HG03571 (cell line): ENCODE measurements at regions not wholly inside any gene's neighbourhood (a gene's known extent, or its start where the extent isn't known, plus 50 kb on each side); places are given as distances from the start of the nearest gene placed in this dataset.

Experiments
- ATAC-seq: cut with Tn5 transposase; IDR thresholded peaks from one replicate; pipeline ENCODE4 v1.9.1; 2021; ENCODE audit not compliant: unreplicated experiment

- no peak for ATAC-seq
Measured at GRCh38 chr18:44123743-44124142, 556.9 kb upstream of the SETBP1 start.

- ATAC-seq = no peak
Measured at GRCh38 chr18:44125446-44125845, 555.2 kb upstream of the SETBP1 start.

GRCh38 chr18:44126598-44126997 is 554.1 kb upstream of the SETBP1 start:
- no peak for ATAC-seq

GRCh38 chr18:44128365-44128764 is 552.3 kb upstream of the SETBP1 start:
- ATAC-seq = no peak

- ATAC-seq = no peak
Measured at GRCh38 chr18:44130376-44130942, 550.2 kb upstream of the SETBP1 start.

GRCh38 chr18:44133483-44133882 is 547.2 kb upstream of the SETBP1 start:
- ATAC-seq = no peak

- no peak for ATAC-seq
Measured at GRCh38 chr18:44134447-44134846, 546.2 kb upstream of the SETBP1 start.

GRCh38 chr18:44135741-44136140 is 544.9 kb upstream of the SETBP1 start:
- ATAC-seq = no peak

GRCh38 chr18:44136326-44136725 is 544.4 kb upstream of the SETBP1 start:
- no peak for ATAC-seq

- ATAC-seq = no peak
Measured at GRCh38 chr18:44143072-44143471, 537.6 kb upstream of the SETBP1 start.

- ATAC-seq = no peak
Measured at GRCh38 chr18:44149706-44150105, 531.0 kb upstream of the SETBP1 start.

GRCh38 chr18:44153981-44154380 is 526.7 kb upstream of the SETBP1 start:
- ATAC-seq = no peak

- no peak for ATAC-seq
Measured at GRCh38 chr18:44156126-44156525, 524.6 kb upstream of the SETBP1 start.

- no peak for ATAC-seq
Measured at GRCh38 chr18:44156776-44157335, 523.8 kb upstream of the SETBP1 start.

- ATAC-seq = no peak
Measured at GRCh38 chr18:44170208-44170880, 510.3 kb upstream of the SETBP1 start.

GRCh38 chr18:44171301-44171700 is 509.4 kb upstream of the SETBP1 start:
- no peak for ATAC-seq

GRCh38 chr18:44175891-44176290 is 504.8 kb upstream of the SETBP1 start:
- no peak for ATAC-seq

GRCh38 chr18:44178476-44178875 is 502.2 kb upstream of the SETBP1 start:
- ATAC-seq = no peak

- no peak for ATAC-seq
Measured at GRCh38 chr18:44179693-44180092, 501.0 kb upstream of the SETBP1 start.

- no peak for ATAC-seq
Measured at GRCh38 chr18:44180683-44181082, 500.0 kb upstream of the SETBP1 start.

GRCh38 chr18:44181951-44182747 is 498.5 kb upstream of the SETBP1 start:
- ATAC-seq = no peak

GRCh38 chr18:44186001-44186400 is 494.7 kb upstream of the SETBP1 start:
- ATAC-seq = no peak
